GM12878 (cell line): ENCODE measurements at regions not wholly inside any gene's neighbourhood (a gene's known extent, or its start where the extent isn't known, plus 50 kb on each side); places are given as distances from the start of the nearest gene placed in this dataset.

Experiments
- ATAC-seq: fragments of 200-7000 bp; cut with Tn5 transposase; 3 replicates; pipeline ENCODE4 v1.9.1; 2020; ENCODE audit warnings: mild to moderate bottlenecking, moderate library complexity
- BruUV-seq: library from RNA; stranded (reverse); fragments of 400-500 nt; replicated peaks from 2 replicates; lab custom pipeline; 2021; lab: Mats Ljungman, UMichigan
- CTCF ChIA-PET: fragments of 300-600 bp; sonication (Branson Sonifier 250); formaldehyde crosslinking; extraction: SDS; loops from one replicate; lab custom pipeline; 2021; ENCODE audit warnings: inconsistent platforms; lab: Yijun Ruan, JAX
- POLR2A ChIA-PET: fragments of 350-600 bp; formaldehyde crosslinking; extraction: SDS; loops from one replicate; lab custom pipeline; 2021; ENCODE audit warnings: inconsistent platforms; lab: Charles Lee
- RAD21 ChIA-PET: fragments of 300-600 bp; sonication (Branson Sonifier 250); formaldehyde crosslinking; loops from one replicate; lab custom pipeline; 2023; ENCODE audit warnings: antibody characterized with exemption; ENCODE audit not compliant: unreplicated experiment; lab: Charles Lee
- SMC1A ChIA-PET: fragments of 300-600 bp; sonication (Branson Sonifier 250); formaldehyde crosslinking; loops from one replicate; lab custom pipeline; 2023; ENCODE audit not compliant: unreplicated experiment, uncharacterized antibody; lab: Charles Lee
- DNase-seq: peaks from one replicate; pipeline ENCODE4 v3.0.0-alpha.2; 2011; ENCODE audit warnings: low read depth, low spot score
- FAIRE-seq: peaks from 3 replicates; lab custom pipeline; 2011; peaks lifted over from hg19 to GRCh38; lab: Jason Lieb, UNC
- H2AFZ ChIP-seq: 2 replicates; pipeline ENCODE4 v1.6.0; 2011; ENCODE audit warnings: low read depth, low read length, control low read depth; ENCODE audit not compliant: control insufficient read depth
- H3K27ac ChIP-seq: 2 replicates; pipeline ENCODE4 v1.5.1; 2011; ENCODE audit warnings: control low read depth; ENCODE audit not compliant: control insufficient read depth, insufficient read depth
- H3K27me3 ChIP-seq, 2 experiments: replicated peaks in 1 of 2; 2 replicates each; pipeline versions ENCODE4 v1.6.0 to v1.6.1; 2011; ENCODE audit warnings: low read length in 1 of 2; ENCODE audit not compliant: control insufficient read depth in 2 of 2, insufficient read depth in 2 of 2
- H3K36me3 ChIP-seq, 2 experiments: 2 replicates each; pipeline ENCODE4 v1.5.1; 2011; ENCODE audit warnings: low read length in 1 of 2; ENCODE audit not compliant: control insufficient read depth in 2 of 2, insufficient read depth in 2 of 2
- H3K4me1 ChIP-seq: 2 replicates; pipeline ENCODE4 v1.6.1; 2011; ENCODE audit warnings: mild to moderate bottlenecking, low read length, moderate library complexity, mixed read lengths; ENCODE audit not compliant: control insufficient read depth, insufficient read depth
- H3K4me2 ChIP-seq: 2 replicates; pipeline ENCODE4 v1.6.0; 2011; ENCODE audit warnings: control low read depth; ENCODE audit not compliant: control insufficient read depth, insufficient read depth
- H3K4me3 ChIP-seq: fragments of 200-600 bp; sonication (generic); 2 replicates; pipeline ENCODE4 v1.5.1; 2016
- H3K79me2 ChIP-seq: 2 replicates; pipeline ENCODE4 v1.6.0; 2011; ENCODE audit warnings: low read length; ENCODE audit not compliant: control insufficient read depth, insufficient read depth
- H3K9ac ChIP-seq: 2 replicates; pipeline ENCODE4 v1.8.0; 2011; ENCODE audit warnings: low read length, control low read depth, mixed read lengths; ENCODE audit not compliant: control insufficient read depth, insufficient read depth
- H3K9me3 ChIP-seq: replicated peaks from 3 replicates; pipeline ENCODE4 v1.5.1; 2011; ENCODE audit warnings: mild to moderate bottlenecking, low read length; ENCODE audit not compliant: control insufficient read depth, insufficient read depth
- H4K20me1 ChIP-seq: 2 replicates; pipeline ENCODE4 v1.6.0; 2011; ENCODE audit not compliant: control insufficient read depth, insufficient read depth
- BCL3 ChIP-seq: IDR thresholded peaks from 2 replicates; pipeline ENCODE4 v1.6.1; 2011; ENCODE audit warnings: borderline replicate concordance, low read depth, mild to moderate bottlenecking, moderate library complexity, low read length; ENCODE audit not compliant: insufficient read depth, poor library complexity, severe bottlenecking
- CUX1 ChIP-seq: IDR thresholded peaks from 2 replicates; pipeline ENCODE4 v1.6.1; 2012; ENCODE audit warnings: improper control_type of control experiment, low read depth, low read length; ENCODE audit not compliant: insufficient replicate concordance
- ESRRA ChIP-seq: IDR thresholded peaks from 2 replicates; pipeline ENCODE4 v1.6.1; 2012; ENCODE audit warnings: mild to moderate bottlenecking, low read length, improper control_type of control experiment
- FOS ChIP-seq: IDR thresholded peaks from 3 replicates; pipeline ENCODE4 v1.6.1; 2011; ENCODE audit warnings: borderline replicate concordance; ENCODE audit not compliant: insufficient read length; ENCODE audit errors: extremely low read depth
- IRF4 ChIP-seq: IDR thresholded peaks from 2 replicates; pipeline ENCODE4 v1.6.1; 2011; ENCODE audit warnings: low read depth, low read length
- MTA2 ChIP-seq: fragments of 450-650 bp; IDR thresholded peaks from 2 replicates; pipeline ENCODE4 v1.6.1; 2016; ENCODE audit warnings: low read depth, mild to moderate bottlenecking, moderate library complexity
- PBX3 ChIP-seq: IDR thresholded peaks from 2 replicates; pipeline ENCODE4 v1.6.1; 2011; ENCODE audit warnings: mild to moderate bottlenecking, low read depth, low read length, moderate library complexity; ENCODE audit not compliant: insufficient replicate concordance
- POLR2AphosphoS5 ChIP-seq: IDR thresholded peaks from 2 replicates; pipeline ENCODE4 v1.6.1; 2011; ENCODE audit warnings: mild to moderate bottlenecking, low read length, inconsistent platforms
- RAD51 ChIP-seq: fragments of 450-650 bp; IDR thresholded peaks from 2 replicates; pipeline ENCODE4 v1.6.1; 2016; ENCODE audit warnings: moderate library complexity, mild to moderate bottlenecking, inconsistent platforms
- TBL1XR1 ChIP-seq: IDR thresholded peaks from 2 replicates; pipeline ENCODE4 v1.6.1; 2012; ENCODE audit warnings: low read depth, low read length, improper control_type of control experiment
- WRNIP1 ChIP-seq: IDR thresholded peaks from 2 replicates; pipeline ENCODE4 v1.6.1; 2011; ENCODE audit warnings: low read depth, low read length, improper control_type of control experiment, borderline replicate concordance
- YBX1 ChIP-seq: fragments of 450-650 bp; IDR thresholded peaks from 2 replicates; pipeline ENCODE4 v1.6.1; 2016; ENCODE audit warnings: antibody characterized with exemption
- WGBS: methylation state at CpG from one replicate; pipeline ENCODE4 v1.1.6; 2016; ENCODE audit warnings: low lambda C conversion rate; ENCODE audit not compliant: insufficient replicate concordance, insufficient coverage; ENCODE audit errors: missing lambda C conversion rate; 5-methylcytosine and 5-hydroxymethylcytosine counted together
- in situ Hi-C: fragments of 300-500 bp; cut with MboI; formaldehyde crosslinking; loops from 9 replicates; pipeline ENCODE4 v1.14.3; 2018; ENCODE audit warnings: mixed read lengths
- intact Hi-C: fragments of 100-400 bp; cut with micrococcal nuclease; formaldehyde crosslinking; loops from one replicate; pipeline ENCODE4 v1.14.2; 2022; ENCODE audit not compliant: unreplicated experiment

- TF ChIP-seq CUX1 (no peak), FOS (no peak), TBL1XR1 (no peak), RAD51 (no peak)
Measured at GRCh38 chr6:54008589-54008988, 102.7 kb upstream of the MLIP start (continued).

GRCh38 chr6:54009052-54009654 is 102.1 kb upstream of the MLIP start:
- H2AFZ ChIP-seq = no peak overlapping the region
- ChIA-PET SMC1A (no interaction called here), RAD21 (no interaction called here), POLR2A (no interaction called here), CTCF (no interaction called here)
- FAIRE-seq (no peak), DNase-seq (no peak), ATAC-seq (no peak)
- H3K9me3 ChIP-seq = no peaks in the 10 kb centered on the region
- intact Hi-C loops = no loop called here
- H3K27ac ChIP-seq = no peak overlapping the region
- no peak overlapping the region for H3K4me3 ChIP-seq
- no peaks in the 10 kb centered on the region for H3K4me1 ChIP-seq
- H3K79me2 ChIP-seq = no peaks in the 10 kb centered on the region
- in situ Hi-C loops = no loop called here
- no peaks in the 10 kb centered on the region for H3K36me3 ChIP-seq
- BruUV-seq = no TSS peak
- no peak for TF ChIP-seq ESRRA
- no peak for TF ChIP-seq PBX3
- TF ChIP-seq POLR2AphosphoS5 = no peak
- TF ChIP-seq YBX1 = no peak
- TF ChIP-seq WRNIP1 = no peak
- no peak for TF ChIP-seq BCL3
- no peak for TF ChIP-seq IRF4
- 0 out of 2 replicates have a peak, but pooled peaks have one; percentile 35 for TF ChIP-seq MTA2
- WGBS = 20% methylated on average over 5 of the region's 5 CpGs
- no peak overlapping the region for H3K4me2 ChIP-seq
- no peaks in the 10 kb centered on the region for H4K20me1 ChIP-seq
- no peak overlapping the region for H3K9ac ChIP-seq
- H3K27me3 ChIP-seq = no peaks in the 10 kb centered on the region; a peak in 1 of 4 replicates
